ENCODE measurements at regions not wholly inside any gene's neighbourhood (a gene's known extent, or its start where the extent isn't known, plus 50 kb on each side); places are given as distances from the start of the nearest gene placed in this dataset.
A peak's percentile ranks its signal among the peaks of the same experiment; 100 is the strongest.

DNA sequence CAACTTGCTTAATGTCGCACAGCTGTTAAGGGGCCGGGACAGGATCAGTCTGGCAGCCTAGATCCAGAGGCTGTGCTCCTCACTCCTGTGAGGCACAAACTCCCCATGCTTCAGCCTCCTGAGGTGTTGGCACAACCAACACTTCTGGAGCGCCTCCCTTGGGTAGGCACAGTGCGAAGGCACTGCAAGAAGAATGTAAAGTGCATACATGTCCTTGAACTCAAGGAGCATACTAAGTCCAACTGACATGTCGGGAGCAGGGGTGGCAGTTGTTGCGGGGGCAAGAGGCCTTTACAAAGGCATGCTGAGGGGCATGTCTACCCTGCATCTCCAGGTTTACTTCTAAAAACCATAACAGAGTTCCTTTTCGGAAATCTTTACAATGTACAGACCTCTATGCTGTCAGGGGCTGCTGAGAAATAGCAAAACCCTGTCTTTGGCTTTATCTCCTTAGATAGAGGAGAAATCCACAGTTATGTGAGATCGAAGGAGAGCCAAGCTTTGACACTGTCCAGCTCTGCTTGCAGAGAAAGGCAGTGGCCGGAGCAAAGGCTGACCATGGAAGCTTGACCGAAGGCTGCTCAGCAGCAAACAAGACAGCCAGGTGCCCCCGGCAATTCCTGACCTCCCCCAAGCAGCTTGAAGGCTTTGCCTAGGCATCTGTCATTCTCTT lies 93.9 kb downstream of the CDC7 start:
- DNase-seq (ENCODE audit: low read depth): no peak
- no peak for TF ChIP-seq CTCF (IDR thresholded peaks at IDR 0.05; ENCODE audit: low read depth, low read length, missing control alignments)
- no peak overlapping the region for H3K4me3 ChIP-seq (ENCODE audit: low read depth, low read length)

DNA sequence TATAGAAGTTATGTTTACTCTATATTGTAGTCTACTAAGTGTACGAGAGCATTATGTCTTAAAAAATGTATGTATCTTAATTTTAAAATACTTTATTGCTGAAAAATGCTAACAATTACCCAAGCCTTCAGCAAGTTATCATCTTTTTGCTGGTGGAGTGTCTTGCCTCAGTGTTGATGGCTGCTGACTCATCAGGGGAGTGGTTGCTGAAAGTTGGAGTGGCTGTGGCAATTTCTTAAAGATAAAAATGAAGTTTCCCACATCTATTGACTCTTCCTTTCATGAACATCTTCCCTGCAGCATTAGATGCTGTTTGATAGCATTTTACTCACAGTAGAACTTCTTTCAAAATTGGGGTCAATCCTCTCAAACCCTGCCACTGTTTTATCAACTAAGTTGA lies 95.8 kb downstream of the CDC7 start:
- H3K4me3 ChIP-seq (ENCODE audit: low read depth, low read length): no peak overlapping the region
- no peak for DNase-seq (ENCODE audit: low read depth)
- TF ChIP-seq CTCF (IDR thresholded peaks at IDR 0.05; ENCODE audit: low read depth, low read length, missing control alignments): no peak

GRCh38 chr1:91597215-91597614 lies 96.6 kb downstream of the CDC7 start:
- no peak overlapping the region for H3K4me3 ChIP-seq (ENCODE audit: low read depth, low read length)
- no peak for DNase-seq (ENCODE audit: low read depth)
- no peak for TF ChIP-seq CTCF (IDR thresholded peaks at IDR 0.05; ENCODE audit: low read depth, low read length, missing control alignments)

DNA sequence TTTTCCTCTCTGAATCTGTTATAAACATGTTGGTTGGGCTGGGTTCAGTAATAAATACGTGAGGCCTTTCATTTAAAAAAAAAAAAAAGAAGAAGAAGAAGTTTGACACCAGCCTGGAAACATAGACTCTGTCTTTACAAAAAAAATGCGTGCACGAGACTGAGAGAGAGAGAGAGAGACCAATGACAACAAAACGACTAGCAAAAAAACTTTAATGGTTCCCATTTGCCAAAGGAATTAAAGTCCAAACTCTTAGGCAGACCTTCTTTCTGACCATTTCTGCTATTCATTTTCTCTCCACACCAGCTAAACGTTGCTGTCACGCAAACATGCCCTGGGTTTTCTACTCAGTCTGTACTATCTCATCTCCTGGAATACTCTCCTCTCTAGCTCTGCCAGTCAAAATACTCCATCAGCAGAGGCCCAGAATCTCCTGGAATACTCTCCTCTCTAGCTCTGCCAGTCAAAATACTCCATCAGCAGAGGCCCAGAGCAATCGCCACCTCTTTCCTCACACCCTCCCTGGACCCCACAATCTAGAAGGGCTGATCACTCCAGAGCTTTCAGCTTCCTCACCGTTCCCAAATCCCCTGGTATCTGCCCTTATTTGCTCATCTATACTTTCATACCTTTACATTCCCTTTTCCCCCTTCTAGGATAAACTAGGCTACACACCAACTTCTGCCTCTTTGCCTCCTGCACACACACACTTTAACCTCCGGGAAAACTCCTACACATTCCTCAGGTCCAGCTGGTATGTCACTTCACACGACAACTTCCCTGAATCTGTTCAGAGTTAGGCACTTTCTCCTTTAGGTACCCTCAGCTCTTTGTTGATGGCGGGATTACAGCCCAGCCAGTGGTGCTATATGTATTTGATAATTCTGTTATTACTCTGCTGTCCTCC lies 100.0 kb downstream of the CDC7 start:
- no peak for TF ChIP-seq CTCF (IDR thresholded peaks at IDR 0.05; ENCODE audit: low read depth, low read length, missing control alignments)
- DNase-seq (ENCODE audit: low read depth): no peak
- H3K4me3 ChIP-seq (ENCODE audit: low read depth, low read length): no peak overlapping the region

DNA sequence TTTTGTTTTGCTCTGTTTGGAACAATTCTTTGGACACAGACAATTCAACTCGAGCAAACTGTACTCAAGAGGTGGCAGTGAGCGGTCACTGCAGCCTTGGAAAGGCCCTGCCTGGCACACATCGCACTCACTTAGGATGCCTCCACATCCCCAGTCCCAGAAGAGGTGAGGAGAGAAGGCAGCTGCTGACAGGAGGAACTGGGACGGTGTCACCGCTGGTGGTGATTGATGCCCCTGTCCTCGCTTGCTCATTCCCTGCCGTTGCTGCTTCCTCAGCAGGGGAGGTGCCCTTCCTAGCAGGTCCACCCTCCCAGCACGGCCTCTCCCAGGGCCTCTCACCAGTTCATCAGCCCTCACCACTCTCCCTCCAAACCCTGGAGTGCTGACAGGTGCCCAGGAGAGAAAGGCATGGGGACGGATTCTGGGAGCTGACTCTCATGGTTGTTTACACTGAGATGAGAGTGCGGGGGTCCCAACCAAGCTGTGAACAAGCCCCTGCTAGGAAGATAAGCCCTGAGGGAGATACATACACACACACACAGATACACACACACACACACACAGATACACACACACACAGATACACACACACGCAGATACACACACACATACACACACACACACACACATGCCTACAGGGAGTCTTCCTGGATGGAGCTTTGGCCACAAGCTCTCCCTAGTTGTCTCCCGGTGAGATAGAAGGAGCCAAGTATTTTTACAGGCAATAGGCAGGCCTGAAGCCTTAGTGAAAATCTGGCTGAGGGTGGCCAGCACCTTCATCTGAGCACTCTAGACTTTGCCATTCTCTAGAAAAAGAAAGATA lies 101.1 kb downstream of the CDC7 start:
- DNase-seq (ENCODE audit: low read depth): no peak
- no peak for TF ChIP-seq CTCF (IDR thresholded peaks at IDR 0.05; ENCODE audit: low read depth, low read length, missing control alignments)
- no peak overlapping the region for H3K4me3 ChIP-seq (ENCODE audit: low read depth, low read length)

GRCh38 chr1:91603409-91603808 lies 102.8 kb downstream of the CDC7 start:
- peak; percentile 21 for DNase-seq (ENCODE audit: low read depth)
- no peak for TF ChIP-seq CTCF (IDR thresholded peaks at IDR 0.05; ENCODE audit: low read depth, low read length, missing control alignments)
- no peak overlapping the region for H3K4me3 ChIP-seq (ENCODE audit: low read depth, low read length)
